ENCODE measurements at regions not wholly inside any gene's neighbourhood (a gene's known extent, or its start where the extent isn't known, plus 50 kb on each side); places are given as distances from the start of the nearest gene placed in this dataset.

GRCh38 chr5:107325866-107326265, 344.9 kb downstream of the EFNA5 start:
- DNase-seq: no peak

DNA sequence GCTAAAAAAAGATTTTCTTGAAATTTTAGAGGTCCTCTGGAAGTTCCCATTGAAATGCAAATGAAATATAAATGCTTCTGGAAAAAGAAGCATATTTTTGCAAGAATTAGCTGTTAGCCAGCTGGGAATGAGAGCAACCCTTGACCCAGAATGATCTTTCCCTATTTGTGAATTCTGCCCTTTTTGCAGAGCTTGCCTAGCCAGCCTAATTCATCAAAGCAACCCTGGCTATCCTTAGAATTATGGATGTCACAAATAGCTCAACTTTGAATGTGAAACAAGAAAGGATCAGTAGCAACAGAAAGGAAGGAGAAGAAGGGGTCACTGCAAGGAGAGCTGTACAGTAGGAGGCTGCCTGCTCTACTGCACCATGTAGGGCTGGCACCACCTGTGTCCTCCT, 345.9 kb downstream of the EFNA5 start:
- DNase-seq: no peak

GRCh38 chr5:107324071-107324470, 346.7 kb downstream of the EFNA5 start:
- no peak for DNase-seq

DNA sequence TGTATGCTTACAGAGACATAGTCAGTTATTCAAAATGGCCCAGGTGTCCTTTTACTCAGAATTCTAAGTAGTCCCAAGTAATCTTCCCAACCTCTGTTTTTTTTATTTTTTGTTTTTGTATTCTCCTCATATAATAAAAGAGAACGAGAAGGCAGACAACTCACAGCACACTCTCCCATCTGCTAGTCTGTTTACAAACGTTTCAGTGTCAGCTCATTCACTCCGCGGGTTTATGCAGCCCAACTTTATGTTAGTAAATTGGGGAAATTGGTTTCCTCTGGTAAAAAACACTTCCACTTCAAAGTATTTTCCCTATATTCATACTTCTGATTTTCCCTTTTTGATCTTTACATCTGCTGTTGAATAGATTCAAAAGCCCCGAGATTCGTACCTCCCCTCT, 347.2 kb downstream of the EFNA5 start:
- no peak for DNase-seq

GRCh38 chr5:107322936-107323335, 347.8 kb downstream of the EFNA5 start:
- no peak for DNase-seq

DNA sequence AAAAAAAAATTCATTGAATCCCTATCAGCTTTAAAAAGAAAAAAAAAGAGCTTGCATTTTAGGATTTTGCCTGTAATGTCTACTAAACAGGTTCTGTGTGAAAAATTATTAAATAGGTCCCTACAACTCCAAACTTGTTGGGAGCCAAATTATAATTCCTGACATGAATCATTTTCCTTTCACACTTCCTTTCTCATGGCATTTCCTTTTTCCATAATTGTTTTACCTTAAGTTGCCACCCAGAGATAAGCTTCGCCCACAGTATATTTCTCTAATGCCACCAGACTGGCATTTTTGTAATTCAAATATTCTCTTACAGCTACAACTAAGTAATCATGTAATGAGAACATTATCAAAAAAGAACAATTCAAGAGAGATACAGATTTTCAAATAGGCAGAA, 348.8 kb downstream of the EFNA5 start:
- DNase-seq: no peak

GRCh38 chr5:107320846-107321245, 349.9 kb downstream of the EFNA5 start:
- DNase-seq: no peak

DNA sequence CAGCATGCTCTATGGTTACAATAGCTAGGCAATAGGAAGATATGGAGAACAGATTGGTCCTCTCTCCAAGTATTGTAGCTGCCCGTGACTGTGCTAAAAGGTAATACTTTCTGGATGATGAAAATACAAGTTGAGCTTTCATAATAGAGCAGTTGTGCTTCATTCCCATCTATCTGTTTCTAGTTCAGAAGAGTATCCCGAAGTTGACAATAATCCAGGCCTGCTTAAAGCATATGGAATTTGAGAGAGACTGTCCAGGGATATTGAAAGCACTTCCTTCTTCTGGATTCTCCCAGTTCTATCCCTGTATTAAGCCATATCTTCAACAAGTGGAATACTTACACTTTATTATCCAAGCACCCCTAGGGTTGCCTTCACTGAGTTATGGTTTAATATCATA, 350.4 kb downstream of the EFNA5 start:
- no peak for DNase-seq

GRCh38 chr5:107319901-107320300, 350.8 kb downstream of the EFNA5 start:
- DNase-seq: no peak

DNA sequence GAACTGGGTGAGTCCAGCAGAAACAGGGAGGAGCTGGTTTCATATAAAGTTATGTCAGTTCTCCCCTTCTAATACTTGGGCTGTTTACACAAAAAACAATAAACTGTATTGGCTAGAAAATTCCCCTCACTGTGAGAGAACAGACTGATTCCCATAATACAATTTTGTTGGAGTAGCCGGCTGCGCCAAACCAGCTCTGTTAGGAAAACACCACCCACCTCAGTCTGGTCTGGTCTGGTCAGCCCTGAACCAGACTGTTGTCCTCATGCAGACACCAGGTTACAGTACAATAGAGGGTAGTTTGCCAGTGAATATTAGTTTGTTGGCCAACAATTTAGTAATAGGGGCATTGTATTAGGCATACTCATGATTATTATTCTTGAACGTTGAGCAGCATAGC, 356.4 kb downstream of the EFNA5 start:
- no peak for DNase-seq

- no peak for DNase-seq
These were observed 356.8 kb downstream of the EFNA5 start for GRCh38 chr5:107313921-107314320.

DNA sequence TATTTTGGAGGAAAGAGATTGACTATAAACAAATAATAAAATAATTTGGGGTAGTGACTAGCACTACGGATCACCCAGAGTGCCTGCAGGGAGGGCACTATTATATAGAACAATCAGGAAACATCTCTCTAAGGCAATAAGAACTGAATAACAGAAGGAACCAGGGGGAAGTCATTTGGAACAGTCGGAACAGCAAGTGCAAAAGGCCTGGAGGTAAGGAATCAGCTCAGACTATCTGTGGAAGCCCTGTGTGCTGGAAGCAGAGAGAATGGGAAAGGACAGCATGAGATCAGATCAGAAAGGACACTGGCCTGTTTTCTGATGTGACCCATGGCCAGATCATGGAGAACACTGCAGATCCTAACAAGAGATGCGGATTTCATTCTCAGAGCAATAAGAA, 357.6 kb downstream of the EFNA5 start:
- no peak for DNase-seq

DNA sequence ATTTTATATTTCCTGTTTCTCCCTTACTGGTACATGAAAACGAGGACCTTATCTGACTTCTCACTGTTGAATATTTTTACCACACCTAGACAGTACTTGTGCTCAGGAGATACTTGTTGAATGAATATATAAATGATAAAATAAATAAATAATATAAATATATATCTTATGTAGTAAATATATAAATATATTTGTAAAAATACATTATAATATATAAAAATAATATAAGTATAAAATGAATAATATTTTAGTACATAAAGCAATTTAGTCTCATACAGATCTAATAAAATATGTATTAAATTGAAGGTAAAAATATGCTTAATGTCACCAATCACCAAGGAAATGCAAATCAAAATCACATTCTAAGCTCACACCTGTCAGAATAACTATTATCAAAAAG, 360.6 kb downstream of the EFNA5 start:
- no peak for DNase-seq

DNA sequence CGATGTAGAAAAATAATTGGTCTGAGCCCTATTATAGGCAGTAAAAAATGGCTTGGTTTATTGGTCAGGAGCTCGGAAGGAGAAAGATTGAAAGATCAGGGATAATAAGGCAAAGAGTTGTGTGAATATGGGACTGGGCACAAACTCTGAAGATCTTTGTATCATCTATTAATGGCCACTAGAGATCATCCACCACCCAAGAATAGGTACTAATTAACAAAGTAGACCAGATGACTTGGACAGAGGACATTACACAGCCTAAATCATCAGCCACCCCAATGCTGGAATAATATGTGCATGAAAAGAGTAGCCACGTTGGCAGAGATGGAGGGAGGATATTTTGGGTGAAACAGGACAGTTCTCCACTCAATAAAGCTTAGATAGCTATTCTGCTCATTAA, 364.1 kb downstream of the EFNA5 start:
- no peak for DNase-seq

GRCh38 chr5:107306002-107306401, 364.7 kb downstream of the EFNA5 start:
- DNase-seq: no peak

GRCh38 chr5:107304684-107305083, 366.1 kb downstream of the EFNA5 start:
- no peak for DNase-seq

DNA sequence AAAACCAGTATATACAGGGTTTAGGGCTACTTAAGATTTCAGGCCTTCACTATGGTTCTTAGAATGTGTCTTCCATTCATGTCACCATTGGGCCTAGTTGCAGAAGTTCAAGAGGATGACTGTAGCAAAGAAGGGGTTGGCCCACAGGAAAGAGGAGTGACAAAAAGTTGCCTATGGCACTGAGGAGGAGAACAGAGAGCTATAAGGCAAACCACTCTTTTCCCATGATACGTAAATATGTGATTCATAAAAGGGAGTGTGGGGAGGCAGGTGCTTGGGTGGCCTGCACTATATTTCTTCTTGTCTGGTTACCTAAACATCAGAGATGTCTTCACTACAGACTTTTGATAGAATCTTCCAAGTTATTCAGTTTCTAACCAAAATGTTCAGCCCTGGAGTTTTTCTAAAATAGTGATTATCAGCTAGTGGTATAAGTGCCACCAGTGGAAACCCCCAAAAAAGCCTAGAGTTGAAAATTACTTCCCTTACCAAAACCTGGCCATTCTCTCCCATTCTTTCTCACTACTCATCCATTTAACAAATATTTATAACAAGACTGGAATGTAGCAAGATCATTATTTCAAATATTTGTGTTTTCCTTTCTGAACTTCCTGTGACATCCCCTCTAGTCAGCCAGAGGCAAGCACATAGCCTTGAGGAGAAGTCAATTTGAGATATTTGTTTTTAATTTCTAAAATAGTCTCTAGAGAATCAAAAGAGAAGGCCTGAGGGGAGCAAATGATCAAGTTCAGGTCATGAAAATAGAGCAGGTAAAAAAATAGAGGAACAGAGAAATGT, 367.4 kb downstream of the EFNA5 start:
- DNase-seq: no peak

DNA sequence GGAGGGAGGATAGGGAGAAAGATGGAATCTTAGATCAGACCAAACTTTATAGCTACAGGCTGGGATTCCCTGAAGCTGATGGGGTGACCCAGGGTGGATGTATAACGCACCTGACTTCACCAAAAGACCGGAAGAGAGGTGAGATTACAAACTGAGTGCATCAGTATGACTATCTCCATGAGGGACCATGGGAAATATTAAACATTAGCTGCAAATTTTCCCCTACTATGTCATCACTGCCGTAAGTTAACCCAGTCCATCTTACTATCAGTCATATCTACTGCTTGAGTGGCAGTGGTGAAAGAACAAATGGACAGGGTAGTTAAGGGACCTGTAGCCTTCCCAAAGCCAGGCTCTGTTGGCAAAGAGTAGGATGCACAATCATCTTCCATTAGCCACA, 368.3 kb downstream of the EFNA5 start:
- no peak for DNase-seq

DNA sequence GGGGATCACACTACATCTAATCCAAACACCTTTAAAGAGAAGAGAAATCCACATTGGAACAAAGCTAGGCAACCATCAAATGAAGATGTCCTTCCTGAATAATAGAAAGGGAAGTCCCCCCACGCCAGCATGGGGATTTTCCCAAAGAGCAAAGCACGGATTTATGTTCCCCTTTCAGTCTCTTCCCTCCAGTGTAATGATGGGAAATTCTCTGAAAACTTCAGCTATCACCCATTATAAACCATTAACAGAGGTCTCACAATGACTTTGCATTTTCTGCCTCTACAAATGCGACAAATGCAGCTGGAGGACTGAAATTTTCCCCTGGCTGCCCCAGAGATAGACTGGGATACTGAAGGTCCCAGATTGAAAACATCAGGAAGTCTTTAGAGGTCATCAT, 368.7 kb downstream of the EFNA5 start:
- DNase-seq: no peak

- no peak for DNase-seq
These were observed 369.9 kb downstream of the EFNA5 start for GRCh38 chr5:107300721-107301327.

- no peak for DNase-seq
These were observed 374.2 kb downstream of the EFNA5 start for GRCh38 chr5:107296572-107296971.

GRCh38 chr5:107295914-107296313, 374.8 kb downstream of the EFNA5 start:
- DNase-seq: no peak

- no peak for DNase-seq
These were observed 376.1 kb downstream of the EFNA5 start for GRCh38 chr5:107294669-107295068.

DNA sequence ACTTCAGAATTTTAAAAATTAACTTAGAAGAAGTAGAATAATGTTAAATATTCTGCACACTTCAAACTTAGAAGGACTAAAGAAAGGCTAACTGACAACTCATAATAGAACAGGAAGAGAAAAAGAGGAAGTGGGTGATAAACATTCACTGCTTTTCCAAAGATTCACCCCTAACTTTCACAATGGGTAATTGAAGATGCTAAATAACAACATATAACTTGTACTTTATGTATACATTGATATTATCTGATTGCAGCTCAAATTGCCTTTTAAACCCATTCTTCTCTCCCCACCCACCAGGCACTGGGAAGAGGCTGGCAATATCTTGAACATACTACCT, 376.6 kb downstream of the EFNA5 start:
- no peak for DNase-seq
